ENCODE measurements at regions not wholly inside any gene's neighbourhood (a gene's known extent, or its start where the extent isn't known, plus 50 kb on each side); places are given as distances from the start of the nearest gene placed in this dataset.
A peak's percentile ranks its signal among the peaks of the same experiment; 100 is the strongest.
"Not testable (repeated sequence)": the region's sequence is repeated elsewhere in the genome, so short reads cannot be mapped to it uniquely, and the experiment has no call there.

- DNase-seq (ENCODE audit: extremely low spot score, insufficient read length, low read depth) = no peak
- FAIRE-seq = no peak
These were observed 129.6 kb upstream of the LMCD1 start for GRCh38 chr3:8371960-8372463.

- FAIRE-seq (no peak), DNase-seq (ENCODE audit: extremely low spot score, insufficient read length, low read depth) (no peak)
These were observed 120.5 kb upstream of the LMCD1 start for GRCh38 chr3:8380904-8381704.

- no peak for DNase-seq (ENCODE audit: extremely low spot score, insufficient read length, low read depth)
- FAIRE-seq = no peak
These were observed 115.6 kb upstream of the LMCD1 start for GRCh38 chr3:8385848-8386620.

- FAIRE-seq = no peak
- no peak for DNase-seq (ENCODE audit: extremely low spot score, insufficient read length, low read depth)
These were observed 114.1 kb upstream of the LMCD1 start for GRCh38 chr3:8387571-8387970.

DNA sequence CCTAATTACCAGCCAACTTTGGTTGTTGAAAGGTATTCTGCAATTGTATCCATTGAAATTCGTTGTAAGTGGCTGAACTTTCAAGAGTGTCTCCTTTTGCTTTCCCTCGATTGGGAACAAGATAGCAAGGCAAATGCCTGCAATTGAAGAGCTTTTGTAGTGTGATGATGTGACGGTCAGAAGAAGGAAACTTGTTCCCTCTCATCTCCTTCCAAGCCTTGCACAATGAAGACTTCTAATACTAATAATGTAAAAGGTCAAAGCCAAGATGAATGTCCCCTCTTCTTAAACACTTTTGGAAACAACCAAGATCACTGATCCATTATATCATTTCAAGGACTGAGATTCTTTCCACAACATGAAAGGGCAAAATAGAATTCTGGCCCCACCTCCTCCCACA, 101.9 kb upstream of the LMCD1 start:
- DNase-seq (ENCODE audit: extremely low spot score, insufficient read length, low read depth) = no peak
- FAIRE-seq = no peak

DNA sequence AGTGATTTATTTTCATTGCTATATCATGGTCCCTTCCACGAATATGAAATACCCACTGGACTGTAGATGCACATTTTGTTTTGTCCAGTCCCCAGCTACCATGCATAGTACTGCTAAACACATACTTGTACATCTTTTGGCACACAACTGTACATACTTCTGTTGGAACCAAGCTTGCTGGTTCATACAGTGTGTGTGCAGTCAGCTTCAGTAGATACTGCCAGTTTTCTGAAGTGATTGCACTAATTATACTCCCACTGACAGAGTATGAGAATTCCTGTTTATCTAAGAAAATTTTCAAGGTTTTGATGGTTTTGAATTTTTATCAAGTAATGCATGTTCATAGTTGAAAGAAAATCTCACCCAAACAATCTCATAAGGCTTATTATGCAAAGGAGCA, 100.7 kb upstream of the LMCD1 start:
- no peak for DNase-seq (ENCODE audit: extremely low spot score, insufficient read length, low read depth)
- no peak for FAIRE-seq

DNA sequence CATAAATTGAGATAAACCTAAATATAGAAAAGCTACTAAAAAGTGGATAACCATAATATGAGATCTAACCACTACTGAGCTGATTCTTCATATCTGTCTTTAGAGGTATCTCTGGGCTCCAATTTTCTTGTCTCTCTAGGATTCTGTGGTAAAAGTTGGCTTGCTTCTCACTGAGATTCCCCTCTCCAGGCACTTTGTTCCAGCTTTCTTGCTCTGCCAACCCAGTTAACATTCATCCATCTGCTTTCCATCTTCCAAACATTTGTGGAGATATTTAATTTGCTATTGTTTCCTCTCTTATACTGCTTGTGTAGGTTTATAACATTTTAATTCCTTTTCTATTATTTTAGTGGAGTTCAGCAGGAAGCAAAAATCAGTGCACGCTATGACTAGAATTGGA, 97.6 kb upstream of the LMCD1 start:
- DNase-seq (ENCODE audit: extremely low spot score, insufficient read length, low read depth) (no peak), FAIRE-seq (no peak)

GRCh38 chr3:8405144-8405543, 96.5 kb upstream of the LMCD1 start:
- DNase-seq (ENCODE audit: extremely low spot score, insufficient read length, low read depth) (no peak), FAIRE-seq (no peak)

DNA sequence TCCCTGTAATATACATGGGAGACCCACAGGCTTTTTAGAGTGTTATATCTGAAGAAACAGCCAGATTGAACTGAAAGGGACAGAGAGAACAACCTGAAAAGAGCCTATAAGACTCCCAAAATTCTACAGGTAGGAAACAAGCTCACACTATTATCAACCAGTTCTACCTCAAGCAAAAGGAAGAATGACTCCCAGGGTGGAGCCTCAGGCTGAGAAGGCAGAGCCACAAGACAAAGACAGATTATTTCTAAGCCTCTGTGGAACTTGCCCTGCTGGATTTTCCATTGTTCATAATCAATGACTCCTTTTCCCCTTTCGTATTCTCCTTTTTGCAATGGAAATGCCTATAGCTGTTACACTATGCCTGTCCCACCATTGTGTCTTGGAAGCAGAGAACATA, 95.1 kb upstream of the LMCD1 start:
- FAIRE-seq = no peak
- DNase-seq (ENCODE audit: extremely low spot score, insufficient read length, low read depth) = no peak

GRCh38 chr3:8413337-8413926, 88.2 kb upstream of the LMCD1 start:
- no peak for DNase-seq (ENCODE audit: extremely low spot score, insufficient read length, low read depth)
- FAIRE-seq = no peak

GRCh38 chr3:8416965-8417364, 84.7 kb upstream of the LMCD1 start:
- FAIRE-seq (no peak), DNase-seq (ENCODE audit: extremely low spot score, insufficient read length, low read depth) (no peak)

- no peak for DNase-seq (ENCODE audit: extremely low spot score, insufficient read length, low read depth)
- FAIRE-seq = no peak
These were observed 81.0 kb upstream of the LMCD1 start for GRCh38 chr3:8420612-8421011.

DNA sequence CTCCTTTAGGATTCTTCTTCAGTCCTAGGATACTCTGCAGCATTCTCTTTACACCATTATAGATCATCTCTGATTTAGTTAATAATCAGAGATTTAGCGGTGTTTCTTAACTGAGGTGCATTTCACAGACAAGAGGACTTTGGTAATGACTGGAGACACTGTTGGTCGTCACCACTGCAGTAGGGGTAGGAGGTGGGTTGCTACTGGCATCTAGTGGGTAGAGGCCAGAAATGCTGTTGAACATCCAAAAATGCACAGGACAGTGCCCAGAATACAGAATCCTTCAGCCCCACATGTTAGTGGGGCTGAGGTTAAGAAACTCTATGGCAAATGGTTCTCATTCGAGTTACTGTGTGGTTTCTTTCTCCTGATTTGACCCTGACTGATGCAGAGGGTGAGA, 80.4 kb upstream of the LMCD1 start:
- no peak for FAIRE-seq
- DNase-seq (ENCODE audit: extremely low spot score, insufficient read length, low read depth) = no peak

DNA sequence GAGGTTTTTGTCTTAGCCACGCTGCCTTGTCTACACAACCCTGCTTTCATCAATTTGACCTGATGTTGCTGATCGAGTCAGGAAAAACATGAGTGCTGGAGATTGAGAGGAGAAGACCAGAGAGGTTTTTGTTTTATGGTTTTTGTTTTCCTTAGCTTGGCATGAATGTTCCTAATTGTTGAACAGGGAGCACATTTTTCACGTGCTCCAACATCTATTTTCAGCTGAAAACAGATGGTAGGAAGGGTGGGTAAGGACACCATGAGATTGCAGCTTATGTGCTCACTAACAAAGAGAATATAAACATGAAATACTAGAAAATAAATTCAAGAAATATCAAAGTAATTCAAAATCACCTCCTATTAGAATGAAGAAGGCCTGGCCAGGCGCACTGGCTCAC, 79.9 kb upstream of the LMCD1 start:
- DNase-seq (ENCODE audit: extremely low spot score, insufficient read length, low read depth) = no peak
- peak; percentile 5 for FAIRE-seq

- FAIRE-seq (no peak), DNase-seq (ENCODE audit: extremely low spot score, insufficient read length, low read depth) (no peak)
These were observed 78.3 kb upstream of the LMCD1 start for GRCh38 chr3:8423307-8423706.

GRCh38 chr3:8424281-8424680, 77.3 kb upstream of the LMCD1 start:
- FAIRE-seq (no peak), DNase-seq (ENCODE audit: extremely low spot score, insufficient read length, low read depth) (no peak)

DNA sequence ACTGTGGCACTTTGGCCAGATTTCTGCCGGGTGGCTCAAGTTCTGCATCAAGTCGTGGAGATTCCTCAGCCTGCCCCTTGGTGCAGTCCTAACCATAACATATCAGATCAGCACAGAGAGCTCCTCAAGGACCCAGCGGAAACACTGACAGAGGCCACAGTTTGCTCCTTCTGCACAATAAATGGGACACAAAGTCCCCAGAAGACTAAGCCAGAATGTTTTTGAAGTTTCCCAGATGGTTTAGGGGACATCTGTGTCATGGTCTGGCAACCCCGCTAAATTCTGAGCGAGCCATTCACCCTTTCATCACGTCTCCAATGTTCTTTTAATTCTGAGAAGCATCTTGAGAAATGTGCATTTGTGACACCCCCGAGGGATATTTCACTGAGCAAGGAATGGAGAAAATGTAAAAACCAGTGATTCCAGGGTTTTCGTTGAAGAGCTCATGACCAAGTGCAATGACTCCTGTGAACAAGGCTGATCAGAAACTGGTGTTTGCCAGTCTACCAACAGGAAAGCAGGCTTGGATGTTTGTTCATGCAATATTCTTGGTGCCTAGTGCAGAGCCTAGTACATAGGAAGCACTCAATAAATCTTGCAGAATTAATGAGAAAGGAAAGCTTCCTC, 64.8 kb upstream of the LMCD1 start:
- no peak for FAIRE-seq

DNA sequence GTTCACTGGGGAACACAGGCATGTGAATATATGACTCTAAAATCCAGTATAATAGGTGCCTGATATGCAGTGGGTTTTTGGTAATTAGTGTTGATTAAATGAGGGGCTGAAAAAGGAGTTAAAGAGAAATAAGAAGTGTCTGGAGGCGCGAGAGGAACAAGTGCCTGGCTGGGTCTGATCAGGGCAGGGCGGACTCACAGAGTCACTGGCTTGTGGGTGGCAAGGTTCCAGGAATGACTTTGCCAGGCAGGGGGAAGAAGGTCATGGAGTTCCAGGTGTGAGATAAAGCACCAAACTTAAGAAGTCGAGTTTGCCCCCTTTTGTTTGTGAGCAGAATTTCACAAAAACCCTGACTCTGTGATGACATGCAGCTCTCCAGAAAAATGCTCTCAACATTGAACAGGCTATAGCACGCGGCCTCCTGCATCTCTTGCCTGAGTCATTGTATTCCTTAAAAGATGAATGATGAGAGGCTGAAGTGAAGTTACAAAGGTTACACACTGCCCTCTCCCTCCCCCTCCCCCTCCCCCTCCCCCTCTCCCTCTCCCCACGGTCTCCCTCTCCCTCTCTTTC, 63.0 kb upstream of the LMCD1 start:
- DNase-seq (ENCODE audit: extremely low spot score, insufficient read length, low read depth) (no peak), FAIRE-seq (no peak)

More for the DNA sequence above, 64.8 kb upstream of the LMCD1 start:
- no peak for DNase-seq (ENCODE audit: extremely low spot score, insufficient read length, low read depth)

- DNase-seq (ENCODE audit: extremely low spot score, insufficient read length, low read depth); FAIRE-seq: not testable (repeated sequence)
These were observed 61.5 kb upstream of the LMCD1 start for GRCh38 chr3:8440142-8440541.

GRCh38 chr3:8441969-8442559, 59.6 kb upstream of the LMCD1 start:
- FAIRE-seq = peak; percentile 51

More at GRCh38 chr3:8441969-8442559, 59.6 kb upstream of the LMCD1 start:
- DNase-seq (ENCODE audit: extremely low spot score, insufficient read length, low read depth) = no peak

All from GM18507 (cell line).